ENCODE measurements at regions not wholly inside any gene's neighbourhood (a gene's known extent, or its start where the extent isn't known, plus 50 kb on each side); places are given as distances from the start of the nearest gene placed in this dataset.

DNA sequence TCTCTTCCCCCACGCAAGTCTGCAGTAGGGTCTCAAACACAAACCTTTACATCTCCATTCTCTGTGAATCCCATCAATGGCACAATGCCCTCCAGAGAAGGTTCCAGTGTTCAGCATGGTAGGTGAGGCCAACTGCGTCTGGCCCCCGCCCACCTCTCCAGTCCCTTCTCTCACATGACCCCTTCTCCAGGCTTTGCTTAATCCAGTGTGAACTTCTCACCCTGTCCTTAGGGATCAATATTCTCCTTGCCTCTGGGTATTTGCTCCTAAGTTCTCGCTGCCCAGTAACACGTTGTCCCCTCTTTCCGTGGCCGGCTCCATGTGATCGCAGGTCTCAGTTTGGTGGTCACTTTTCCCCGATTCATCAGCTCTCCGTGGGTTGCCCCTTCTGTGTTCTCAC is 225.1 kb upstream of the PMEPA1 start:
- Histone ChIP-seq H3K4me1 (peaks cover 10% of the 10 kb centered on the region), H3K27ac (replicated peaks) (no peak overlapping the region), H3K27me3 (ENCODE audit: low read depth) (peaks cover 10% of the 10 kb centered on the region), H3K9me3 (replicated peaks) (no peaks in the 10 kb centered on the region), H3K4me3 (no peak overlapping the region), H3K36me3 (no peaks in the 10 kb centered on the region)
- intact Hi-C loops (cut with micrococcal nuclease): no loop called here
- DNase-seq: no peak
- TF ChIP-seq, protein P1, sequence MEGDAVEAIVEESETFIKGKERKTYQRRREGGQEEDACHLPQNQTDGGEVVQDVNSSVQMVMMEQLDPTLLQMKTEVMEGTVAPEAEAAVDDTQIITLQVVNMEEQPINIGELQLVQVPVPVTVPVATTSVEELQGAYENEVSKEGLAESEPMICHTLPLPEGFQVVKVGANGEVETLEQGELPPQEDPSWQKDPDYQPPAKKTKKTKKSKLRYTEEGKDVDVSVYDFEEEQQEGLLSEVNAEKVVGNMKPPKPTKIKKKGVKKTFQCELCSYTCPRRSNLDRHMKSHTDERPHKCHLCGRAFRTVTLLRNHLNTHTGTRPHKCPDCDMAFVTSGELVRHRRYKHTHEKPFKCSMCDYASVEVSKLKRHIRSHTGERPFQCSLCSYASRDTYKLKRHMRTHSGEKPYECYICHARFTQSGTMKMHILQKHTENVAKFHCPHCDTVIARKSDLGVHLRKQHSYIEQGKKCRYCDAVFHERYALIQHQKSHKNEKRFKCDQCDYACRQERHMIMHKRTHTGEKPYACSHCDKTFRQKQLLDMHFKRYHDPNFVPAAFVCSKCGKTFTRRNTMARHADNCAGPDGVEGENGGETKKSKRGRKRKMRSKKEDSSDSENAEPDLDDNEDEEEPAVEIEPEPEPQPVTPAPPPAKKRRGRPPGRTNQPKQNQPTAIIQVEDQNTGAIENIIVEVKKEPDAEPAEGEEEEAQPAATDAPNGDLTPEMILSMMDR (IDR thresholded peaks at IDR 0.05; ENCODE audit: borderline replicate concordance): no peak

- no peak overlapping the region for H3K4me3 ChIP-seq
- peaks cover 1% of the 10 kb centered on the region for H3K9me3 ChIP-seq (replicated peaks)
- peaks cover 12% of the 10 kb centered on the region for H3K27me3 ChIP-seq (ENCODE audit: low read depth)
- no peak overlapping the region for H3K27ac ChIP-seq (replicated peaks)
- TF ChIP-seq, protein P1 (IDR thresholded peaks at IDR 0.05; ENCODE audit: borderline replicate concordance): no peak
- no peaks in the 10 kb centered on the region for H3K36me3 ChIP-seq
- peaks cover 10% of the 10 kb centered on the region for H3K4me1 ChIP-seq
- intact Hi-C loops (cut with micrococcal nuclease): no loop called here
- no peak for DNase-seq
These were observed 224.4 kb upstream of the PMEPA1 start for GRCh38 chr20:57934007-57934805.

DNA sequence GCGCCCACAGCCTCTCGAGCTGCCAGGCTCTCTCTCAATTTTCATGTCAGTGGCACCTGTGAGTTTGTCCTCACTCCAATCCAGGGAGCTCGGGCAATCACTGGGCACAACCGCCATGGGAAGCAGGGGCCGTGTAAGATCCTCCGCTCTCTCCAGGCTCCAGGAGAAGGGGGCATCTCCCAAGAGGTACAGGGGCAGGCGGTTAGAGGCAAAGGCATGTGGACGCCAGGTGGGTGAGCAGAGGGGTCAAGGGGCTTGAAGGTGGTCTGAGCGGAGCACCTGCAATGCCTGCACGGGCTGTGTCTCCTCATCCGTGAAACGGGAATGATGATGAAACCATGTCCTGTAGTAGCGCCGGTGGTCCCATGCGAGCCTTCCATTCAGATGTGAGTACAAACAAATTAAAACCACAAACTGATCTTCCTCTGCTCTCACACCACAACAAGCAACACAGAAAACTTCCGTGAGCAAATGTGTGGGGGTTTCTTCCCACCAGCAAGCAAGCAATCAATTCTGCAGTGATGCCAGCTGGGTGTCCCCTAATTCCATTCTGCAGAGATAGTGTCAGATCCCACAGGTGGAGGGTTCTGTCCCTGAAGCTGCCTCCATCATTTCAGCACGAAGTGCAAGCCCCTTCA is 222.5 kb upstream of the PMEPA1 start:
- Histone ChIP-seq H3K27ac (replicated peaks) (no peak overlapping the region), H3K27me3 (ENCODE audit: low read depth) (peaks cover 16% of the 10 kb centered on the region), H3K4me1 (no peaks in the 10 kb centered on the region), H3K4me3 (no peak overlapping the region), H3K36me3 (no peaks in the 10 kb centered on the region), H3K9me3 (replicated peaks) (peaks cover 6% of the 10 kb centered on the region)
- TF ChIP-seq, protein P1 (IDR thresholded peaks at IDR 0.05; ENCODE audit: borderline replicate concordance): no peak
- DNase-seq: no peak
- intact Hi-C loops (cut with micrococcal nuclease): no loop called here

GRCh38 chr20:57930351-57930750 is 220.5 kb upstream of the PMEPA1 start:
- Histone ChIP-seq H3K9me3 (replicated peaks) (peaks cover 24% of the 10 kb centered on the region), H3K36me3 (no peaks in the 10 kb centered on the region), H3K27me3 (ENCODE audit: low read depth) (peaks cover 20% of the 10 kb centered on the region), H3K4me3 (no peak overlapping the region), H3K4me1 (no peaks in the 10 kb centered on the region), H3K27ac (replicated peaks) (no peak overlapping the region)
- TF ChIP-seq, protein P1 (IDR thresholded peaks at IDR 0.05; ENCODE audit: borderline replicate concordance): no peak
- no peak for DNase-seq
- intact Hi-C loops (cut with micrococcal nuclease): no loop called here

DNA sequence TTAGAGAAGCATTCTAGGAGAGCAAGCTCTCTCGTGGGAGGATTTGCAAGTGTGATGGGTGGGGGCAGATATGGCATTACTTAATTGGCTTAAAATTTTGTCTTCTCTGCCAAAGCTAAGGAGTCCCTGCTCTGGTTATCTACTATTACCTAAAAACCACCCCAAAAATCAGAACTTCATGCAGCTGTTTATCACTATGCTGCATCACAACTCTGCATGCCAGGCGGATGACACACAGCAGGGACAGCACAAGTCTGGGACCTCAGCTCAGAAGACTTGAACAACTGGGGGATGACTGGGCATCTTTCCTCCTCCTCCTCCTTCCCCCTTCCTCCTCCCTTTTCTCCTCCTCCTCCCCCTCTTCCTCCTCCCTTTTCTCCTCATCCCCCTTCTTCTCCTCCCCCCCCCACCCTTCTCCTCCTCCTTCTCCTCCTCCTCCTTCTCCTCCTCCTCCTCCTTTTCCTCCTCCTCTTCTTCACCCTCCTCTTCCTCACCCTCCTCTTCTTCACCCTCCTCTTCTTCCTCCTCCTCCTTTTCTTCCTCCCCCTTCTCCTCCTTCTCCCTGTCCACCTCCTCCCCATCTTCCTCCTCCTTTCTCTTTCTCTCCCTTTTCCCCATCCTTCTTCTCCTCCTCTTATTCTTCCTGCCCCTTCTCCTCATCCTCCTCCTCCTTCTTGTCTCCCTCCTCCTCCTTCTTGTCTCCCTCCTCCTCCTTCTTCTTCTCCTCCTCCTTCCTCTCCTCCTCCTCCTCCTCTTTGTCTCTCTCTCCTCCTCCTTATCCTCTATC is 218.6 kb upstream of the PMEPA1 start:
- Histone ChIP-seq H3K27me3 (ENCODE audit: low read depth) (peaks cover 20% of the 10 kb centered on the region), H3K4me1 (no peaks in the 10 kb centered on the region), H3K27ac (replicated peaks) (no peak overlapping the region), H3K9me3 (replicated peaks) (peaks cover 26% of the 10 kb centered on the region), H3K4me3 (no peak overlapping the region), H3K36me3 (no peaks in the 10 kb centered on the region)
- DNase-seq: no peak
- TF ChIP-seq, protein P1 (IDR thresholded peaks at IDR 0.05; ENCODE audit: borderline replicate concordance): no peak
- intact Hi-C loops (cut with micrococcal nuclease): no loop called here

Data from left ventricle myocardium inferior (tissue), 1 donor.